HUES6 (cell line): ENCODE measurements at regions not wholly inside any gene's neighbourhood (a gene's known extent, or its start where the extent isn't known, plus 50 kb on each side); places are given as distances from the start of the nearest gene placed in this dataset.
"Not testable (repeated sequence)": the region's sequence is repeated elsewhere in the genome, so short reads cannot be mapped to it uniquely, and the experiment has no call there.

Experiments used
- H3K27ac ChIP-seq: 2 replicates; pipeline ENCODE4 v1.7.0; 2013; ENCODE audit warnings: low read depth, mild to moderate bottlenecking, low read length, inconsistent platforms
- H3K27me3 ChIP-seq: 2 replicates; pipeline ENCODE4 v1.6.1; 2013; ENCODE audit warnings: low read length; ENCODE audit not compliant: control insufficient read depth, insufficient read depth
- H3K36me3 ChIP-seq: 2 replicates; pipeline ENCODE4 v1.6.1; 2013; ENCODE audit warnings: low read length; ENCODE audit not compliant: control insufficient read depth, insufficient read depth
- H3K4me1 ChIP-seq: 2 replicates; pipeline ENCODE4 v1.6.1; 2013; ENCODE audit warnings: low read length; ENCODE audit not compliant: control insufficient read depth, insufficient read depth
- H3K4me3 ChIP-seq: 2 replicates; pipeline ENCODE4 v1.5.1; 2013; ENCODE audit warnings: low read depth, low read length
- H3K9ac ChIP-seq: one replicate; pipeline ENCODE4 v1.6.1; 2013; ENCODE audit warnings: mild to moderate bottlenecking, low read length
- H3K9me3 ChIP-seq: 2 replicates; pipeline ENCODE4 v1.6.1; 2013; ENCODE audit warnings: low read depth, low read length; ENCODE audit not compliant: control insufficient read depth, insufficient read depth

DNA sequence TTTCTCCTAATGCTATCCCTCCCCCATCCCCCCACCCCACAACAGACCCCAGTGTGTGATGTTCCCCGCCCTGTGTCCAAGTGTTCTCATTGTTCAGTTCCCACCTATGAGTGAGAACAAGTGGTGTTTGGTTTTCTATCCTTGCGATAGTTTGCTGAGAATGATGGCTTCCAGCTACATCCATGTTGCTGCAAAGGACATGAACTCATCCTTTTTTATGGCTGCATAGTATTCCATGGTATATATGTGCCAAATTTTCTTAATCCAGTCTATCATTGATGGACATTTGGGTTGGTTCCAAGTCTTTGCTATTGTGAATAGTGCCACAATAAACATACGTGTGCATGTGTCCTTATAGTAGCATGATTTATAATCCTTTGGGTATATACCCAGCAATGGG is 83.6 kb upstream of the CALCR start:
- not testable (repeated sequence) for H3K27ac ChIP-seq, H3K9ac ChIP-seq, H3K4me3 ChIP-seq, H3K27me3 ChIP-seq, H3K9me3 ChIP-seq, H3K4me1 ChIP-seq
- H3K36me3 ChIP-seq = peaks cover 10% of the 10 kb centered on the region; the same call in 1 of the 2 replicates

GRCh38 chr7:93651603-93652159 is 77.2 kb upstream of the CALCR start:
- peaks cover 4% of the 10 kb centered on the region for H3K4me1 ChIP-seq
- peaks cover 6% of the 10 kb centered on the region; the same call in 1 of the 2 replicates for H3K36me3 ChIP-seq
- H3K27ac ChIP-seq = no peak overlapping the region
- H3K27me3 ChIP-seq = no peaks in the 10 kb centered on the region
- no peak overlapping the region for H3K9ac ChIP-seq
- H3K4me3 ChIP-seq = no peak overlapping the region
- H3K9me3 ChIP-seq = no peaks in the 10 kb centered on the region

GRCh38 chr7:93646538-93646937 is 72.0 kb upstream of the CALCR start:
- Histone ChIP-seq H3K9me3 (no peaks in the 10 kb centered on the region), H3K27ac (peak overlapping the region; percentile 89), H3K4me1 (peaks cover 21% of the 10 kb centered on the region), H3K4me3 (peak overlapping the region; percentile 40), H3K36me3 (peaks cover 25% of the 10 kb centered on the region), H3K27me3 (no peaks in the 10 kb centered on the region), H3K9ac (peak overlapping the region; percentile 25)

GRCh38 chr7:93636276-93636675 is 61.8 kb upstream of the CALCR start:
- H3K4me3 ChIP-seq = no peak overlapping the region

GRCh38 chr7:93632371-93632770 is 57.8 kb upstream of the CALCR start:
- Histone ChIP-seq H3K36me3 (no peaks in the 10 kb centered on the region; the same call in 1 of the 2 replicates), H3K27me3 (no peaks in the 10 kb centered on the region), H3K4me1 (peaks cover 7% of the 10 kb centered on the region), H3K9me3 (no peaks in the 10 kb centered on the region), H3K9ac (no peak overlapping the region), H3K27ac (no peak overlapping the region), H3K4me3 (no peak overlapping the region)

More at GRCh38 chr7:93636276-93636675, 61.8 kb upstream of the CALCR start:
- no peaks in the 10 kb centered on the region for H3K9me3 ChIP-seq
- H3K27me3 ChIP-seq = no peaks in the 10 kb centered on the region
- no peak overlapping the region for H3K27ac ChIP-seq
- H3K36me3 ChIP-seq = no peaks in the 10 kb centered on the region; the same call in 1 of the 2 replicates
- H3K4me1 ChIP-seq = peaks cover 22% of the 10 kb centered on the region
- H3K9ac ChIP-seq = no peak overlapping the region

DNA sequence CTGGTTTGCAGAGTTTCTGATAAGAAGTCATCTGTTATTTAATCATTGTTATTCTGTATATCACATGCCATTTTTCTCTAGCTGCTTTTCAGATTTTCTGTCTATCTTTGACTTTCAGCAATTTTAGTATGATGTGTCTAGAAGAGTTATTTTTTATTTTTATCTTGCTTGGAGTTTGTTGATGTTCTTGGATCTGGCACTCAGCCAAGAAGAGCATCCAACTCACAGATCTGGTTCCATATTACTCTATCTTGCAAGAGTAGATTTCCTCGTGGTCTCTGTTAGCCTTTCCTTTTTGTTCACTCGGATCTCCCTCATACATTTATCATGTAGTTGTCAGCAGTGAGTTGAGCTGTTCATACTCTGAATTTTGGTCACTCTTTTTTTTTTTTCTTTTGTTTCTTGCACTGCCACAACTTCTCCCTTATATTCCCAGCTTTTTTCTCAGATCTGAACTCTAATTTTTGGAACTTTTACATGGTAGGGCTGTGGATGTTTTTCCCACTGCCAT is 54.8 kb upstream of the CALCR start:
- no peak overlapping the region for H3K4me3 ChIP-seq
- no peaks in the 10 kb centered on the region; the same call in 1 of the 2 replicates for H3K4me1 ChIP-seq
- peaks cover 5% of the 10 kb centered on the region; the same call in 1 of the 2 replicates for H3K9me3 ChIP-seq
- H3K36me3 ChIP-seq = no peaks in the 10 kb centered on the region
- H3K27ac ChIP-seq = no peak overlapping the region
- H3K27me3 ChIP-seq = no peaks in the 10 kb centered on the region
- H3K9ac ChIP-seq = no peak overlapping the region

DNA sequence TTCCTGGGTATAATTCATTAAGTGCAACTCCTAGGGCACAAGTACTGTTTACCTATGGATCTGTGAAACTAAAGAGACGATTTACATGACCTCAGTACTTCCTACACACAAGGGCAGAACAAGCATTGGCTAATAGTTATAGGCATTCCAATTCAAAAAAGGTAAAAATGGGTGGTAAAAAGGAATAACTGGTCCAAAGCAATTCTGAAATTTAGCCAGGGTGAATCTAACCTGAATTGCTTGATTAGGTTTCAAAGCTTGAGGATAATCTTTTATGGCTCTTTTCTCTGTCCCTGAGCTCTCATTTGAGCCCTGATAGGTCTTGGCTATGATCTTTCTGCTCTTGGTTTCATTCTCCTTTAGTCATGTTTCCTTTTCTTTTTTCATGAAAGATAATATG is 52.3 kb upstream of the CALCR start:
- Histone ChIP-seq H3K9me3 (peaks cover 5% of the 10 kb centered on the region; the same call in 1 of the 2 replicates), H3K27me3 (no peaks in the 10 kb centered on the region), H3K9ac (no peak overlapping the region), H3K4me3 (no peak overlapping the region), H3K27ac (no peak overlapping the region), H3K36me3 (no peaks in the 10 kb centered on the region), H3K4me1 (peaks cover 9% of the 10 kb centered on the region)
